ENCODE measurements at regions not wholly inside any gene's neighbourhood (a gene's known extent, or its start where the extent isn't known, plus 50 kb on each side); places are given as distances from the start of the nearest gene placed in this dataset.

DNA sequence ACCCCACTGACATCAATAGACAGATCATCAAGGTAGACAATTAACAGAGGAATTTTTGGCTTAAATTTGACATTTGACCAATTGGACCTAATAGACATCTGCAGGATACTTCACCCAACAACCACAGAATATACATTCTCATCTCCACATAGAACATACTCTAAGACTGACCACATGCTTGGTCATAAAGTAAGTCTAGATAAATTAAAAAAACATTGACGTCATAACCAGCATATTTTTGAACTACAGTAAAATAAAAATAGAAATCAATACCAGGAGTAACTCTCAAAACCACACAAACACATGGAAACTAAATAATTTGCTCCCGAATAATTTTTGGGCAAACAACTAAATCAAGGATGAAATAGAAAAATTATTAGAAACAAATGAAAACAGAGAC lies 205.7 kb downstream of the REEP3 start:
- intact Hi-C loops (cut with DNase I) = no loop called here
- DNase-seq = no peak

DNA sequence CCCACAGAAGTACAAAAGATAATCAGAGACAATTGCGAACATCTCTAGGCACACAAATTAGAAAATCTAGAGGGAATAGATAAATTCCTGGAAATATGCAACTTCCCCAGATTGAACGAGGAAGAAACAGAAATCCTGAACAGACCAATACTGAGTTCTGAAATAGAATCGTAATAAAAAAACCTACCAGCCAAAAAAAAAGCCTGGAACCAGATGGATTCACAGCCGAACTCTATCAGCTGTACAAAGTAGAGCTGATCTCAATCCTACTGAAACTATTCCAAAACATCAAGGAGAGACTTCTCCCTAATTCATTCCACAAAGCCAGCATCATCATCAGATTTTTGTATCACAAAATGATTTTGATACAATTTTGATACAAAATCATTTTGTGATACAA lies 206.4 kb downstream of the REEP3 start:
- no peak for DNase-seq
- intact Hi-C loops (cut with DNase I) = no loop called here

DNA sequence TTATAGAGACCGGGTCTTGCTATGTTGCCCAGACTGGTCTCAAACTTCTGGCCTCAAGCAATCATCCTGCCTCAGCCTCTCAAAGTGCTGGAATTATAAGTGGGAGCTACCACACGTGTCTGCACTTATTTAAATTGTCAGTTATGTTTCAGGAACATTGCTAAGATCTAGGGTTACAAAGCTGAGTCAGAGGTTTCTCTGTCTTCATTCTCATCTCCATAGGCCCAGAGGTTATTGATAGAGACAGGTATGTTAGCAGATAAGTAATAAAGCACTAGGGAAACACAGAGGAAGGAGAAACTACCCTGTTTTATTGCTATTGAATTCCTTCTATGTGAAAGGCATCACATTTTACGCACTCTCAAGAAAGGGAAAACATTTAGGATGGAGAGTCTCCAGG lies 214.1 kb downstream of the REEP3 start:
- DNase-seq = no peak
- intact Hi-C loops (cut with DNase I) = no loop called here

DNA sequence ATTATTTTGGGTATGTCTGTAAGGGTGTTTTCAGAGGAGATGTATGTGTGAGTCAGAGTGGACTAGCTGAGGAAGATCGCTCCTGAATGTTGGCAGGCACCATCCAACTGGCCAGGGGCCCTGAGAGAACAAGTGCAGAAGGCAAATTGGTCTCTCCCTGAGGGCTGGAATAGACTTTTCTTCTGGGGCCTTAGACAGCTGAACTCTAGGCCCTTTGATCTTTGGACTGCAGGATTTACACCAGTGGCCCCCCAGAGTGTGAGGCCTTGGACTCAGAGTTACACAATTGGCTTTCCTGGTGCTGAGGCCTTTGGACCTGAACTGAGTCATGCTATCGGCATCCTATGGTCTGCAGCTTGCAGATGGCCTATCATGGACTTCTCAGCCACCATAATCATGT lies 217.2 kb downstream of the REEP3 start:
- intact Hi-C loops (cut with DNase I) = no loop called here
- peak in 6 of 10 donors; percentile 27 to 86 (median 54) for DNase-seq

DNA sequence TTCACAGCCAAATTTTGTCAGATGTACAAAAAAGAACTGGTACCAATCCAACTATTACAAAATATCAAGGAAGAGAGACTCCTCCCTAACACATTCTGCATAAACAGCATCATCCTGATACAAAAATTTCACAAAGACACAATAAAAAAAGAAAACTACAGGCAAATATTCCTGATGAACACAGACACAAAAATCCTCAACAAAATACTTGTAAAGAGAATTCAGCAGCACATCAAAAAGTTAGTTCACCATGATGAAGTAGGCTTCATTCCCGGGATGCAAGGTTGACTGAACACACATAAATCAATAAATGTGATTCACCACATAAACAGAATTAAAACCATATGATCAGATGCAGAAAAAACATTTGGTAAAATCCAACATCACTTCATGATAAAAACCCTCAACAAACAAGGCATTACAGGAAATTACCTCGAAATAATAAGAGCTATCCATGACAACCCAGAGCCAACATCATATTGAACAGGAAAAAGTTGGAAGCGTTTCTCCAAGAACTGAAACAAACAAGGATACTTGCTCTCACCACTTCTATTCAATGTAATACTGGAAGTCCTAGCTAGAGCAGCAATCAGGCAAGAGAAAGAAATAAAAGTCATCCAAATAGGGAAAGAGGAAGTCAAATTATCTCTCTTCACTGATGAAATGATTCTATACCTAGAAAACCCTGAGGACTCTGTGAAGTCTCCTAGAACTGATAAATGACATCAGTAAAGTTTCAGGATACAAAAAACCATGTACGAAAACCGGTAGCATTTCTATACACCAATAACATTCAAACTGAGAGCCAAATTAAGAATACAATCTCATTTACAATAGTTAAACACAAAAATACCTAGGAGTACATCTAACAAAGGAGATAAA lies 223.1 kb downstream of the REEP3 start:
- intact Hi-C loops (cut with DNase I) = no loop called here
- no peak for DNase-seq

DNA sequence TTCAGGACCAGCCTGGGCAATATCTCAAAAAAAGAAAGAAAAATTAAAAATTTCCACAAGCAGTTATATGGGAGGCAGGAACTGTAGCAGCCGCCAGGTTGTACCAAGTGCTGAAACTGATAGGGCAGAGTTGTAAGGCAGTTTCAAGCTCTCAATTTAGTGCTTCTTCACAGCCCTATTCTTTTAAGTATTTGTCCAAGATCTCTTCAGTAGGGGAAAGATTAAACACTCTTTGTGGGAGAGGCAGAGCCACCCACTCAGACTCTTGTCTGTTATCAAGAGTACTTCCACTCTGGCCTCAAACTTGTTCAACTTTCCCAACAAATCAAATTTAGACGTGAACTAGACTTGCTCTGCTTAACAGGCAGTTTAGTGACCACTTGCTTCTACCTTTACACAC lies 228.7 kb downstream of the REEP3 start:
- intact Hi-C loops (cut with DNase I) = no loop called here
- no peak for DNase-seq

DNA sequence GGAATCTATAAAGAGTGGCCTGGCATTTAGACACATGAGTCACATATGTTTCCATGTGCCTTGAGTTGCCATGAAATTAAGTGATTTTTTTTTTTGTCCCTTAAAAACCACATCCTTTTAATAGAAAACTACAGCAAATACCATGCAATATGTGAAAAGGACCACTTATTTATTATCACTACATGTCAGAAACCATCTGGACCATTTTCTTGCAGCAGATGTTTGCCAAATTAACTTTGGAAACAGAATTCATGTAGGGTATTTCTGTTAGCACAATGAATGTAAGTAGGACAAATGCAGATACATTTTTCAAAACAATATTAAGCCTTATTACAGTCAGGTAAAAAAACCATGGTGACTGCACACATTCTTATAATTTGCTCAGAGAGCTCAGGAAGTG lies 230.6 kb downstream of the REEP3 start:
- intact Hi-C loops (cut with DNase I) = no loop called here

DNA sequence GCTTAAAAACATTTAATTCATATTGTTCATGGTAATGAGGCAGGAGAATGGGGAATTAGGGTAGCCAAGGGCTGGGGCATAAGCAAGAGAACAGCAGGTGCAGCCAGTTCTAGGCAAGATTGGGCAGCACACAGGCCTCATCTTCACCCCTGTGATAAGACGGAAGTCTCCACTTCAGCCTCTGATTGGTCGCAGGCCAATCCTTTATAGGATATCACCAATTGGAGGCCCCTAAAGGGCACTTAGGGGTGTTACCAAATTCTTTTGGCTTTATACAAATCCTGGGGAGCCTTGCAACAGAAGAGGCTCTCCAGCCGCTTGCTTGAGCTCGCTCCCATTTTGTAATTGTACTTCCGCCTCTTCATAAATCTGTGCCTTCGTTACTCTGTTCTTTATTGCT lies 231.1 kb downstream of the REEP3 start:
- no peak for DNase-seq
- intact Hi-C loops (cut with DNase I) = no loop called here

More for the DNA sequence above, 230.6 kb downstream of the REEP3 start:
- no peak for DNase-seq

DNA sequence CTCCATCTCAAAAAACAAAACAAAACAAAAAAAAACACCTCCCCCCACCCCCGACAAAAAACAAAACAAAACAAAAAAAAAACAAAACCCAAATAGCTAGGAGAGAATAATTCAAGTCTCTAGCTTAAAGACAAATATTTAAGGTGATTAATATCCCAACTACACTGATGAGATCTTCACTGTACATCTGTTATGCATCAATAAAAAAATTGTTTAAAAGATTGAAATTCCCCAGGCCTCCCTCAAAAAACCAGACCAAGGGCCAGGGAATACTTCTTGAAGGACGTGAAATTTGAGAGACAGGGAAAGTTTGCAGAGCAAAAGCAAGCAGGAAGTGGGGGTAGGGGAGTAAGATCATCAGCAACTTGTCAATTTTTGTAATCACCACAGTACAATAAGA lies 232.6 kb downstream of the REEP3 start:
- intact Hi-C loops (cut with DNase I) = no loop called here

DNA sequence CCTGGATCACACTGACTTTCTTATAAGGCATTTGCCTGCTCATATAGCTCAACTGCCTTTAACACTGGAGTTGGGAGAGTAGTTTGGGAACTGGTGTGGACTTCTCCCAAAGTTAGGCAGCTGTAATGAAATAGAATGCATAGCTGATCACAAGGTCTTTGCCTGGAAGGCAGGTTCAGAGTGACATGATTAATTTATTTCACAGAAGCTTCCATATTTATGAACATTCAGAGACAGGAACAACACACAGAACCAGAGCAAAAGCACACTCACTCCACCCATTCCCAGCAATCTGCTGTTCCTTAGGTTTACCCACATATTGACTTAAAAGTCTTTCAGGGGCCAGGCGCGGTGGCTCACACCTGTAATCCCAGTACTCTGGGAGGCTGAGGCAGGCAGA lies 234.2 kb downstream of the REEP3 start:
- intact Hi-C loops (cut with DNase I) = no loop called here
- no peak for DNase-seq

More for the DNA sequence above, 232.6 kb downstream of the REEP3 start:
- DNase-seq = no peak

DNA sequence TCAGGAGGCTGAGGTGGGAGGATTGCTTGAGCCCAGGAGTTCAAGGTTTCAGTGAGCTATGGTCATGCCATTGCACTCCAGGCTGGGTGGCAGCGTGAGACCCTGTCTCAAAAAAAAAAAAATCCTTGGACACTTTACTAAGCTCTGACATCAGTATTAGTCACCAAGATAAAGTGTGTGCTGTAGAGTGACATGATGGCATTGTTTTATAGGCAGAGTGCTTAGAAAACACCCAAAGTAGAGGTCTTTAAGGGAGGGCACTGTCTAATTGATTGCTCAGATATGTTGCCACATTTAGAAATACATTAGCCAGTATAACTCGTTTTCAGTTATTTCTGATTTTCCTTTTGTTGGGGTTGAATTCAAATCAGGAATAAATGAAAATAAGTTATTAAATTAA lies 235.9 kb downstream of the REEP3 start:
- intact Hi-C loops (cut with DNase I) = no loop called here

DNA sequence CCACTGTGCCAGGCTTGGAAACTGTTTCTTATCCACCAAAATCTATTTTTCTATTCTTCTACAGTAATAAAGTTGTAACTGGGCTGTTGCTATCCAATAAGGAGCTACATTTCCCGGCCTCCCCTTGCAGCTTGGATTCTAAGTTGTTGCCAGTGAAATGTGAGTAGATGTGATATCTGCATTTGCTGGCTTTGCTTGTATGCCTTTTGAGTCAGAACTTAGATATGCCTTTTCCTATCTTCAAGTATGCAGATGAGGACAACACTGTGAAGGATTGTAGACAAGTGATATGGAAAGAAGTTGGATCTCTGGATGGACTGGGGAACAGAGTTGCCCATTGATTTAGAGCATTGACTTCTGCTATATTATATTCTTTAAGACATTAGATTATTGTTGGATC lies 236.9 kb downstream of the REEP3 start:
- intact Hi-C loops (cut with DNase I) = no loop called here
- DNase-seq = no peak

More for the DNA sequence above, 235.9 kb downstream of the REEP3 start:
- no peak for DNase-seq

DNA sequence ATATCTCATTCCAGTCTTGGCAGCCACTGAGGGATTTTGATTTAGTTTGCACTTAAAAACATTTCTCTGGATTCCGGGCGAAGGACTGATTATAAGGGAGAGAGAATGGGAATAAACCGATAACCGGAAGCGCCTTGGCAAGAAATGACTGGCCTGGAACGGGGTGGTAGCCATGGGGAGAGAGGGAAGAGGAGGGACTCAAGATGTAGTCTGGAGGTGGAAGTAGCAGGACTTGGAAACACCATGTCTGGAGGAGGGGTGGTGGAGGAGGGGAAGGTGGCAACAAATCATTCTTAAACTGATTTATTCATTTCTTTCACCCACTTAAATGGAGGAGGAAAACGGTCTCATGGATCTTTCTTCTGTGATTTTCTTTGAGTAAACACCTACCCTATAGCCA lies 238.1 kb downstream of the REEP3 start:
- intact Hi-C loops (cut with DNase I) = no loop called here
- DNase-seq = peak in 2 of 10 donors; percentile 12 to 66

DNA sequence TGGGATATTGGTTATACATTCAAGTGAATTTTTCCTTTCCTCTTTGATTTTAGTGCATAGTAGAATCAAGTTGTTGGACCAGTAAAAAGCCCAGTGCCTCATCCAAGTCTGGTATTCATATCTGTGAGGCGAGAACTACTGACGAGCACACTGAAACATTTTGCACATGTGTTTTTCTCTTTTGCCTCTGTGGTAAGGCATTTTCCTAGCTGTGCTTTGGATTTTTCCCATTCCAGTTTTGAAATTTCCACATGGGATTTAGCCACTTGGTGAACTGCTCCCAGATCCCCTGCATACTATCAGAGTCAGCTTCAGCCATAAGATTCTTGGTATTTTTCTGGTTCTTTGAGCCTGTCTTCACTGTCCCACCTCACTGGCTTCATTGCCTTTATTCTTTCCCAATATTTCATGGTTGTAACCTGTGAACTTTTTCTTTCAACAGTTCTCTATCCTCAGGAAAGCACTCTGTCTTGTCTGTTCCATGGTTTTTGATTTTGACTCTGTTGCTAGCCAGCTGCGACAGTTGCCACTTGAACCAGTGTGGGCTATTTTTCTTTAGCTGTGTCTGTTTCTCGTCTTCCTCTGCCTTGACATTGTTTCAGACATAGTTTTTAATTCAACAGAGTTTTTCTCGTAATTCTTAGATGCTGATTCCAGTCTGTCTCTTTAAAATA lies 239.0 kb downstream of the REEP3 start:
- DNase-seq = no peak

DNA sequence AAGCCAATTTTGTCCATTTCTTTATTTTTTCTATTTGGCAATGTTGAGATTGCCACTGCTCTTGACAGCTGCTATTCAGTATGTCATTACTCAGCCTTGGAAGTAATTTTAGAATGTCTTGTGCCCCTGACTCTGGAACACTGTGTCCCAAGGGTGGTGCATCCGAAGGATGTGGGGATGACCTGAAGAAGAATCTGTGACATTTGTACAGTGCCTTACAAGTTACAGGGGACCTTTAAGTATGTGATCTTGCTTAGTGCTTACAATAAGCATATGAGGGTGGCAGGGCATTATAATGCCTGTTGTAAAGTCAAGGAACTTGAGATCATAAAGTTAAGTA lies 239.5 kb downstream of the REEP3 start:
- intact Hi-C loops (cut with DNase I) = no loop called here
- no peak for DNase-seq

More for the DNA sequence above, 239.0 kb downstream of the REEP3 start:
- intact Hi-C loops (cut with DNase I) = no loop called here

DNA sequence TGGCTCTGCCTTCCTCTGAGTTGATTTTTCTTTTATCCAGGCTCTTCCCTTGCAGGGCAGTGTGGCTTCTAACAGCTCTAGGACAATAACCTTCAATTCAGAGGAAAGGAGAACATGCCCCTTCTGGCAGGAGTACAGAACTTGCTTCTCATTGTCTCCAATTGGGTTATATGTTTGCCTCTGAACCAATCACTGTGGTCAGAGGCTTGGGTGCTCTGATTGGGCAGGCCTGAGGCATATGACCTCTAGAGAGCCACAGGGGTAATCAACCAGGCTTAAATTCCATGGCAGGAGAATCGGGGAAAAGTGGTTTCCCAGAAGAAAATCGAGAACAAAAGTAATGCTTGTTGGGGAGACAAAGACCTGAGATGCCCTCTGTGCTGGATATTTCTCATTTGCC lies 240.0 kb downstream of the REEP3 start:
- intact Hi-C loops (cut with DNase I) = no loop called here
- no peak for DNase-seq

DNA sequence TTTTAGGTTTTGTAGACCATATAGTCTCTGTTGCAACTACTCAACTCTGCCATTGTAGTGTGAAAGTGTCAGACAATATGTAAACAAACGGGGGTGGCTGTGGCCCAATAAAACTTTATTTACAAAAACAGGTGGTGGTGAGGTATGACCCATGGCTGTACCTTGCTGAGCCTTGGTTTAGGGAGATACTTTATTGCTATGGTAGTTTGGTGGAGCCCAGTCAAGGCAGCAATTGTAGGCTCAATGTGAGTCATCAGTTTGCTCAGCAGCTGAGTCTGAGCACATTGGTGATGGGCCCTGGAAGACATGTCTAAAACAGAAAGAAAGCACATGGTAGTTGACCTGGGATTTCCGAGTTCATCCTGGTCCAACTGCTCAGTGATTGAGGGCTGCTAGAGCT lies 242.5 kb downstream of the REEP3 start:
- intact Hi-C loops (cut with DNase I) = no loop called here
- DNase-seq = no peak

DNA sequence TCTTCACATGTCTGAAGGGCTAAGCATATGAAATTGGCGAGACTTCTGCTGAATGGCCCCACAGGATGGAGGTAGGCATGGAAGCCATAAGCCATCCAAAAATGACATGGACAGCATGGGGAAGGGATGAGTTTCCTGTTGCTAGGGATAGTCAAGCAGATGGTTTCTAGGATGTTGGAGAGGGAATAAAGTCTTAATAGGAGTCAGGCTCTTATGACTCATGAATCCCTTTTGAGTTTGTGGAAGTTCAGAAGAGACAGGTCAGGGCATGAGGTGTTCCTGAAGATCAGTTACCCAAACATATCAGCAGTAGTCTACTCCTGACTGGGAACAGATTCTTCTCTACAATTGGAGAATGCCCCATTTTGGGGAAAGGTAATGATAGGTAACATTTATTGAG lies 243.9 kb downstream of the REEP3 start:
- no peak for DNase-seq
- intact Hi-C loops (cut with DNase I) = no loop called here

DNA sequence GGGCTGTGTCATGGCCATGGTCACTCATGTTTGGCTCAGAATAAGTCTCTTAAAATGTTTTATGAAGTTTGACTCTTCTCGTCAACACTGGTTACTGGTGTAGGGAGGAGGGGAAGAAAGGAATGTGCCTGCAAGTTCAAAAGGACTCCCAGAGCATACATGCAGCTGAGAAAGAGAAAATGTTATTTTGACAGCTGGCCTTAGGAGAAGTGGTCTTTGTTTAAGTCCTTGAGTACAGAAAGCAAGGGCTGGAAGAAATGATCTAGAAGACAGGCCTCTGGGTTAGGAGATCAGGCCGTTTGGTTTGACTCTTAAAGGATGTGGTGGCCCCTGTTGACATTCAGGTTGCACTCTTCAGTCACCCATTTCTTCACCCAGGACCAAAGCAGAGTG lies 245.5 kb downstream of the REEP3 start:
- intact Hi-C loops (cut with DNase I) = no loop called here
- no peak for DNase-seq

DNA sequence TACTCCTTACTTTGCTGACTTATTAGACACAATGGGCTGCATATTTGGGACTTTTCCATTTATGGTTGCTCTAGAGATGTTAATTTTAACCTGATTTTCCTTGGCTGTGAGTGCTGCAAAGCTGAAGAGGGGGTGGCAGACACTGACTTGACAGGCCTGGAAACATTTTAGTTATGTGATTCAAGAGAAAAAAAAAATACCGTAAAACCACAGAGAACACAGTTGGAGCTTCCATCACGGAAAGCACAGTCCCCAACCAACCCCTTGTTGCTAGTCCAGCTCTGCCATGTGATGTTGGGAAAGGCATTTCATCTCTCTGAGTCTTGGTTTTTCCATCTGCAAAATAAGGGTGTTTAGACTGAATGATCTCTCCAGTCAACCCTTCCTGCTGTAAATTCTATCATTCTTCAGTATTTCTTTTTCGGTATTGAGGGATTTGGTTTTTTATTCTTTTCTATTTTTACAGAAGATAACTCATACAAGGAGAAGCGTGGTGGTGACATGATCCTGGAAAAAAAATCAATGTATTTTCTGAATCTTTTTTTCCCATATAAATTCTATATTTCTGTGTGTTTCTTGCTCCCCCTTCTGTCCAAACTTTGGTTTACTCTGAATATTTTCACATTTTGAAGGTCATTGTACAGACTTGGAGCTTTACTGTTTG lies 246.1 kb downstream of the REEP3 start:
- intact Hi-C loops (cut with DNase I) = no loop called here

DNA sequence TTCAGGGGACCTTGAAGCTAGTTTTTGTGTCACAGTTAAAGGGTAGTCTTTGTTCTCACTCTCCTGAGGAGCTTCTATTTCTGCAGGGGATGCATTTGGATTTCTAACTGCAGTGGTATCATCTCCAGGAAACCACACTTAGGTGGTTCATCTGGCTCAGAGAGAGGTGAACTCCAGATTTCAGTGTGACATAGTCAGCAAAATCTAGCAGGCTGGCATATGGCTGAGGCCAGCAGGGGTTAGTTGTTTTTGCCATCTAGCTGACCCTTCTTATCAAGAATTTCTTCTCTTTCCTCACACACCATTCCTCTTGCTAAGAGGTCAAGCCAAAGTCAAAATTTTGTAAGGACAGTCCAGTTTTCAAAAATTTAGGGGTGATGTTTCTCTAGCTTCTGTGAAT lies 248.2 kb downstream of the REEP3 start:
- DNase-seq = no peak
- intact Hi-C loops (cut with DNase I) = no loop called here

More for the DNA sequence above, 246.1 kb downstream of the REEP3 start:
- peak in 1 of 10 donors; percentile 17 for DNase-seq

DNA sequence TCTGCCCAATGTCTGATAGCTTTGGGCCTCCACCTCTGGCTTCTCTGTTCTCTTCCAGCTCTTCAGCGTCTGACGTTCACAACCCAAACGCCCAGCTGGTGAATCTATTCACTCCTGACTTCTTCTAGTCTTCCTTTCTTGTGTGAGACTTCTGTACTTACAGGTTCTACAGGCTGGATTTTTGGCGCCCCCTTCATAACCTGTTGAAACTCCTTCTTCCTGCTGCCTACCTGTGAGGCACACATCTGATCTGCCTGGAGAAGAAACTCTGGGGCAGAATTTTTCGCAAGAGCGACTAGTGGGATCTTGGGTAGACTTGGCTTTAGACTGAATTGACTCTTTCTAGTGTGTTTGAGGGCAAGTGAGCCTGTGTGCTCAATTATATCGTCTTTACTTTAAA lies 249.3 kb downstream of the REEP3 start:
- intact Hi-C loops (cut with DNase I) = no loop called here

More for the DNA sequence above, 249.3 kb downstream of the REEP3 start:
- DNase-seq = no peak

Data from posterior cingulate gyrus (tissue), 11 donors.